RPMI7951 (cell line): ENCODE measurements at regions not wholly inside any gene's neighbourhood (a gene's known extent, or its start where the extent isn't known, plus 50 kb on each side); places are given as distances from the start of the nearest gene placed in this dataset.

Experiments
- DNase-seq: peaks from one replicate; pipeline ENCODE4 v3.0.0-alpha.2; 2012; ENCODE audit warnings: low read depth

GRCh38 chr10:47143473-47143872, 156.5 kb upstream of the GDF10 start:
- DNase-seq = no peak

GRCh38 chr10:47144525-47144924, 155.5 kb upstream of the GDF10 start:
- no peak for DNase-seq

GRCh38 chr10:47145290-47145934, 154.6 kb upstream of the GDF10 start:
- no peak for DNase-seq

- DNase-seq = no peak
Observed at GRCh38 chr10:47146572-47146971, 153.4 kb upstream of the GDF10 start.

- DNase-seq = no peak
Observed at GRCh38 chr10:47147186-47147585, 152.8 kb upstream of the GDF10 start.

GRCh38 chr10:47150581-47150980, 149.4 kb upstream of the GDF10 start:
- DNase-seq = no peak

GRCh38 chr10:47151920-47152319, 148.1 kb upstream of the GDF10 start:
- no peak for DNase-seq

GRCh38 chr10:47152861-47153349, 147.1 kb upstream of the GDF10 start:
- DNase-seq = no peak

- DNase-seq = no peak
Observed at GRCh38 chr10:47154762-47155161, 145.2 kb upstream of the GDF10 start.

GRCh38 chr10:47156873-47157272, 143.1 kb upstream of the GDF10 start:
- DNase-seq = no peak

- DNase-seq = no peak
Observed at GRCh38 chr10:47158116-47159071, 141.6 kb upstream of the GDF10 start.

- no peak for DNase-seq
Observed at GRCh38 chr10:47159361-47160260, 140.4 kb upstream of the GDF10 start.

- DNase-seq = no peak
Observed at GRCh38 chr10:47160261-47160908, 139.6 kb upstream of the GDF10 start.

GRCh38 chr10:47160967-47161366, 139.0 kb upstream of the GDF10 start:
- DNase-seq = no peak

- no peak for DNase-seq
Observed at GRCh38 chr10:47161465-47161864, 138.5 kb upstream of the GDF10 start.

- peak; percentile 84 for DNase-seq
Observed at GRCh38 chr10:47164126-47164799, 135.7 kb upstream of the GDF10 start.

GRCh38 chr10:47164800-47165128, 135.2 kb upstream of the GDF10 start:
- peak; percentile 40 for DNase-seq

- DNase-seq = no peak
Observed at GRCh38 chr10:47165168-47165710, 134.8 kb upstream of the GDF10 start.

GRCh38 chr10:47165711-47166404, 134.1 kb upstream of the GDF10 start:
- peak; percentile 71 for DNase-seq

GRCh38 chr10:47166405-47166777, 133.6 kb upstream of the GDF10 start:
- DNase-seq = no peak
